Suprapubic skin (tissue), 4 donors: ENCODE measurements at regions not wholly inside any gene's neighbourhood (a gene's known extent, or its start where the extent isn't known, plus 50 kb on each side); places are given as distances from the start of the nearest gene placed in this dataset.

Experiments
- DNase-seq, 2 donors: peaks; one replicate each; pipeline ENCODE4 v3.0.0-alpha.2; 2019; ENCODE audit warnings: low spot score in 2 of 2
- H3K27ac ChIP-seq: fragments of 200-600 bp; sonication (generic); one replicate; pipeline ENCODE4 v1.5.1; 2019
- H3K27me3 ChIP-seq: fragments of 200-600 bp; sonication (generic); one replicate; pipeline ENCODE4 v1.5.1; 2019
- H3K36me3 ChIP-seq: fragments of 200-600 bp; sonication (generic); one replicate; pipeline ENCODE4 v1.5.1; 2019
- H3K4me1 ChIP-seq: fragments of 200-600 bp; sonication (generic); one replicate; pipeline ENCODE4 v1.5.1; 2019
- H3K4me3 ChIP-seq: fragments of 200-600 bp; sonication (generic); one replicate; pipeline ENCODE4 v1.5.1; 2019; ENCODE audit warnings: mild to moderate bottlenecking
- H3K9me3 ChIP-seq: fragments of 200-600 bp; sonication (generic); one replicate; pipeline ENCODE4 v1.5.1; 2019
- CTCF ChIP-seq, 2 donors: fragments of 200-600 bp in 1 of 2; fragments of 450-650 bp in 1 of 2; sonication (generic) in 1 of 2; IDR thresholded peaks; one replicate each; pipeline ENCODE4 v1.5.1; 2016 to 2019; ENCODE audit warnings: antibody characterized with exemption in 2 of 2, mild to moderate bottlenecking in 1 of 2, moderate library complexity in 1 of 2
- EP300 ChIP-seq: sonication (generic); formaldehyde crosslinking; IDR thresholded peaks from one replicate; pipeline ENCODE4 v1.6.1; 2017; ENCODE audit warnings: antibody characterized with exemption
- POLR2A ChIP-seq, 2 donors: fragments of 450-650 bp; IDR thresholded peaks; one replicate each; pipeline ENCODE4 v1.6.1; 2017; ENCODE audit warnings: antibody characterized with exemption in 2 of 2, mild to moderate bottlenecking in 2 of 2, moderate library complexity in 2 of 2
- POLR2AphosphoS5 ChIP-seq, 3 donors: sonication (generic); formaldehyde crosslinking; IDR thresholded peaks; one replicate each; pipeline ENCODE4 v1.6.1; 2017; ENCODE audit warnings: antibody characterized with exemption in 3 of 3
- WGBS: methylation state at CpG from one replicate; pipeline ENCODE4 v1.1.5; 2018; 5-methylcytosine and 5-hydroxymethylcytosine counted together

GRCh38 chr4:31236639-31237173 lies 516.5 kb downstream of the PCDH7 start:
- H3K9me3 ChIP-seq, result no peaks in the 10 kb centered on the region
- no peak overlapping the region for H3K4me3 ChIP-seq
- H3K27me3 ChIP-seq, result no peaks in the 10 kb centered on the region
- 77% methylated on average over 6 of the region's 6 CpGs for WGBS
- H3K27ac ChIP-seq, result no peak overlapping the region
- DNase-seq, result no peak
- no peaks in the 10 kb centered on the region for H3K36me3 ChIP-seq
- no peaks in the 10 kb centered on the region for H3K4me1 ChIP-seq
- TF ChIP-seq EP300 (no peak), POLR2AphosphoS5 (IDR thresholded peaks at IDR 0.05) (no peak), POLR2A (IDR thresholded peaks at IDR 0.05) (no peak), CTCF (IDR thresholded peaks at IDR 0.05) (no peak)

GRCh38 chr4:31237233-31237632 lies 517.1 kb downstream of the PCDH7 start:
- no peak for DNase-seq
- H3K4me3 ChIP-seq, result no peak overlapping the region
- no peaks in the 10 kb centered on the region for H3K9me3 ChIP-seq
- no peaks in the 10 kb centered on the region for H3K27me3 ChIP-seq
- no peak overlapping the region for H3K27ac ChIP-seq
- H3K36me3 ChIP-seq, result no peaks in the 10 kb centered on the region
- TF ChIP-seq POLR2AphosphoS5 (IDR thresholded peaks at IDR 0.05), result no peak
- no peaks in the 10 kb centered on the region for H3K4me1 ChIP-seq

- Histone ChIP-seq H3K4me3 (no peak overlapping the region), H3K4me1 (no peaks in the 10 kb centered on the region), H3K27me3 (no peaks in the 10 kb centered on the region), H3K36me3 (no peaks in the 10 kb centered on the region), H3K27ac (no peak overlapping the region), H3K9me3 (no peaks in the 10 kb centered on the region)
- no peak for DNase-seq
- TF ChIP-seq CTCF (IDR thresholded peaks at IDR 0.05), result no peak
- TF ChIP-seq EP300, result no peak
- no peak for TF ChIP-seq POLR2A (IDR thresholded peaks at IDR 0.05)
- no peak for TF ChIP-seq POLR2AphosphoS5 (IDR thresholded peaks at IDR 0.05)
Observed at GRCh38 chr4:31239886-31240285, 519.7 kb downstream of the PCDH7 start.

- H3K4me1 ChIP-seq, result no peaks in the 10 kb centered on the region
- no peaks in the 10 kb centered on the region for H3K27me3 ChIP-seq
- no peak overlapping the region for H3K4me3 ChIP-seq
- DNase-seq, result no peak
- no peak overlapping the region for H3K27ac ChIP-seq
- H3K36me3 ChIP-seq, result no peaks in the 10 kb centered on the region
- TF ChIP-seq POLR2AphosphoS5 (IDR thresholded peaks at IDR 0.05) (no peak), CTCF (IDR thresholded peaks at IDR 0.05) (no peak)
- no peaks in the 10 kb centered on the region for H3K9me3 ChIP-seq
- 87% methylated on average over 1 of the region's 1 CpG for WGBS
Observed at GRCh38 chr4:31241504-31242106, 521.4 kb downstream of the PCDH7 start.

- Histone ChIP-seq H3K27ac (no peak overlapping the region), H3K4me3 (no peak overlapping the region), H3K36me3 (no peaks in the 10 kb centered on the region), H3K27me3 (no peaks in the 10 kb centered on the region), H3K4me1 (no peaks in the 10 kb centered on the region), H3K9me3 (no peaks in the 10 kb centered on the region)
- DNase-seq, result no peak
- no peak for TF ChIP-seq EP300
- TF ChIP-seq CTCF (IDR thresholded peaks at IDR 0.05), result no peak
- no peak for TF ChIP-seq POLR2A (IDR thresholded peaks at IDR 0.05)
- 80% methylated on average over 1 of the region's 1 CpG for WGBS
Observed at GRCh38 chr4:31246856-31247255, 526.7 kb downstream of the PCDH7 start.

- no peaks in the 10 kb centered on the region for H3K9me3 ChIP-seq
- no peak overlapping the region for H3K27ac ChIP-seq
- H3K27me3 ChIP-seq, result no peaks in the 10 kb centered on the region
- 97% methylated on average over 15 of the region's 15 CpGs for WGBS
- no peak overlapping the region for H3K4me3 ChIP-seq
- TF ChIP-seq POLR2A (IDR thresholded peaks at IDR 0.05) (no peak), CTCF (IDR thresholded peaks at IDR 0.05) (no peak), POLR2AphosphoS5 (IDR thresholded peaks at IDR 0.05) (no peak)
- H3K36me3 ChIP-seq, result no peaks in the 10 kb centered on the region
- no peak for DNase-seq
- no peaks in the 10 kb centered on the region for H3K4me1 ChIP-seq
Observed at GRCh38 chr4:31259119-31259518, 539.0 kb downstream of the PCDH7 start.
